ENCODE measurements at regions not wholly inside any gene's neighbourhood (a gene's known extent, or its start where the extent isn't known, plus 50 kb on each side); places are given as distances from the start of the nearest gene placed in this dataset.

DNA sequence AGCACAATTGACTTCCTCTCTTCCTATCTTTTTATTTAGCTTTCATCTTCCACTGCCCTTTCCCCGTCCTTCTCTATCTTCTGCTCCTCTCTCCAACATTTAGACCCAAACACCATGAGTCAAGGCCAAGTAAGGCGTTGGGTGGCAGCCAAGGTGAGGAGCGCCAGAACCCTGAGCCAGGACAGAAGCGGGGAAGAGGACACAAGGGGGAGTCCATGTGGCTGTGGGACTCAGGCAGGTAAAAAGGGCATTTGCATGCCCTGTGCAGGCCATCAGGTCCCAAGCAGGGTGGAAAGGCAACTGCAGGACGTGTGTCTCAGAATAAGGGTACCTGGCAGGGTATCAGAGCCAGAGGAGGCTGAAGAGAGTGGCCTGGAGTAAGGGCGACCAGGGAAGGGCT lies 192.4 kb upstream of the PFKP start:
- TF ChIP-seq, protein P1, sequence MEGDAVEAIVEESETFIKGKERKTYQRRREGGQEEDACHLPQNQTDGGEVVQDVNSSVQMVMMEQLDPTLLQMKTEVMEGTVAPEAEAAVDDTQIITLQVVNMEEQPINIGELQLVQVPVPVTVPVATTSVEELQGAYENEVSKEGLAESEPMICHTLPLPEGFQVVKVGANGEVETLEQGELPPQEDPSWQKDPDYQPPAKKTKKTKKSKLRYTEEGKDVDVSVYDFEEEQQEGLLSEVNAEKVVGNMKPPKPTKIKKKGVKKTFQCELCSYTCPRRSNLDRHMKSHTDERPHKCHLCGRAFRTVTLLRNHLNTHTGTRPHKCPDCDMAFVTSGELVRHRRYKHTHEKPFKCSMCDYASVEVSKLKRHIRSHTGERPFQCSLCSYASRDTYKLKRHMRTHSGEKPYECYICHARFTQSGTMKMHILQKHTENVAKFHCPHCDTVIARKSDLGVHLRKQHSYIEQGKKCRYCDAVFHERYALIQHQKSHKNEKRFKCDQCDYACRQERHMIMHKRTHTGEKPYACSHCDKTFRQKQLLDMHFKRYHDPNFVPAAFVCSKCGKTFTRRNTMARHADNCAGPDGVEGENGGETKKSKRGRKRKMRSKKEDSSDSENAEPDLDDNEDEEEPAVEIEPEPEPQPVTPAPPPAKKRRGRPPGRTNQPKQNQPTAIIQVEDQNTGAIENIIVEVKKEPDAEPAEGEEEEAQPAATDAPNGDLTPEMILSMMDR (IDR thresholded peaks at IDR 0.05; ENCODE audit: unreplicated experiment) = no peak
- H3K27me3 Mint-ChIP-seq = peaks cover 16% of the 10 kb centered on the region
- H3K9me3 Mint-ChIP-seq (ENCODE audit: low read depth) = no peaks in the 10 kb centered on the region
- H3K36me3 Mint-ChIP-seq (ENCODE audit: insufficient read depth) = no peaks in the 10 kb centered on the region
- DNase-seq (ENCODE audit: low spot score, unreplicated experiment) = no peak
- H3K27ac Mint-ChIP-seq = no peak overlapping the region
- no peaks in the 10 kb centered on the region for H3K4me1 Mint-ChIP-seq (ENCODE audit: low read depth)
- no peak overlapping the region for H3K4me3 Mint-ChIP-seq (ENCODE audit: low read depth)

DNA sequence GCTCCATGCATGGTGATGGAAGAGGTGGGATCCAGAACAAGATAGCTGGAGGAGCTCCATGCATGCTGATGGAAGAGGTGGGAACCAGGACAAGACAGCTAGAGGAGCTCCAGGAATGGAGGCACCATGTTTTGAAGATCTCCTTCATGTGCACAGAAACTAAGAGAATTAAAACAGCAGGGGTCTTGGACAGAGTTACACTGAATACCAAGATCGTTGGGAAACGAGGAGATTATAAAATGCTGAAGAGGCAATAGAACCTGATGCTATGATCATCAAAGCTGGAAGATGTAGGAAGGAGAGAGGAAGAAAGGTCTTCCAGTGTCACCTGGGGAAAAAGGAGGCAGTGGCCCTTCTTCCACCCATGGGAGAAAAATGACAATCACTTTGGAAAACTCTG lies 193.6 kb upstream of the PFKP start:
- no peaks in the 10 kb centered on the region for H3K9me3 Mint-ChIP-seq (ENCODE audit: low read depth)

DNA sequence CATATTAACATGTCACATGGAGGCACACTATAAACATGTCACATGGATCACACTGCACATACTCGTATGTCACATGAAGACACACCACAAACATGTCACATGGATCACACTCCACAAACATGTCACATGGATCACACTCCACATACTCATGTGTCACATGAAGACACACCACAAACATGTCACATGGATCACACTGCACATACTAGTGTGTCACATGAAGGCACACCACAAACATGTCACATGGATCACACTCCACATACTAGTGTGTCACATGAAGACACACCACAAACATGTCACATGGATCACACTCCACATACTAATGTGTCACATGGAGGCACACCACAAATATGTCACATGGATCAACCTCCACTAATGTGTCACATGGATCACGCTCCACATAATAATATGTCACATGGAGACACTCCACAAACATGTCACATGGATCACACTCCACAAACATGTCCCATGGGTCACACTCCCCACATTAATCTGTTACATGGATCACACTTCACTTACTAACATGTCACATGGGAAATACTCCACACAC lies 195.6 kb upstream of the PFKP start:
- TF ChIP-seq, protein P1 (IDR thresholded peaks at IDR 0.05; ENCODE audit: unreplicated experiment) = no peak
- Mint-ChIP-seq H3K4me1 (ENCODE audit: low read depth) (no peaks in the 10 kb centered on the region), H3K27ac (no peak overlapping the region), H3K4me3 (ENCODE audit: low read depth) (no peak overlapping the region), H3K27me3 (peaks cover 18% of the 10 kb centered on the region), H3K9me3 (ENCODE audit: low read depth) (no peaks in the 10 kb centered on the region), H3K36me3 (ENCODE audit: insufficient read depth) (no peaks in the 10 kb centered on the region)
- no peak for DNase-seq (ENCODE audit: low spot score, unreplicated experiment)

More for the DNA sequence above, 193.6 kb upstream of the PFKP start:
- Mint-ChIP-seq H3K27me3 (peaks cover 18% of the 10 kb centered on the region), H3K4me3 (ENCODE audit: low read depth) (no peak overlapping the region), H3K27ac (no peak overlapping the region), H3K4me1 (ENCODE audit: low read depth) (no peaks in the 10 kb centered on the region), H3K36me3 (ENCODE audit: insufficient read depth) (no peaks in the 10 kb centered on the region)
- no peak for DNase-seq (ENCODE audit: low spot score, unreplicated experiment)
- TF ChIP-seq, protein P1 (IDR thresholded peaks at IDR 0.05; ENCODE audit: unreplicated experiment) = no peak

DNA sequence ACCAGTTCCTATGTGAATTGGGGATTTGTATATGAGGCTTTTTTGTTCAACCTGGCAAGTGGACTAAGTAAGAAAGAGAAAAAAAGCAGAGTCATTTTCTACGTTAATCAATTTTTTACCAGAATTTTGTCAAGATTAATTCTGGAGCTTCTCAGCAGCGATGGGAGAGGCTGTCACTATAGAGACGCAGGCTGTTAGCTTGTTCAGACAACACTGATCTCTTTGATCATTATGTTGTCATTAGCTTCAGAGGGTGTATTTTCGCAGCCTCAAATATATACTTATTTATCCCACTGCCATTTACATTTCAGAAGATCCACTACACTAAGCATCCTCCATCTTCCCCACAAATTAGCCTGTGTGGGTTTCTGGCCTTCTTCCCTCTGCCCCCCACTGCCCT lies 196.7 kb upstream of the PFKP start:
- no peak overlapping the region for H3K27ac Mint-ChIP-seq
- peaks cover 18% of the 10 kb centered on the region for H3K27me3 Mint-ChIP-seq
- H3K9me3 Mint-ChIP-seq (ENCODE audit: low read depth) = no peaks in the 10 kb centered on the region
- H3K4me3 Mint-ChIP-seq (ENCODE audit: low read depth) = no peak overlapping the region
- no peaks in the 10 kb centered on the region for H3K36me3 Mint-ChIP-seq (ENCODE audit: insufficient read depth)
- TF ChIP-seq, protein P1 (IDR thresholded peaks at IDR 0.05; ENCODE audit: unreplicated experiment) = no peak
- H3K4me1 Mint-ChIP-seq (ENCODE audit: low read depth) = no peaks in the 10 kb centered on the region
- DNase-seq (ENCODE audit: low spot score, unreplicated experiment) = no peak

DNA sequence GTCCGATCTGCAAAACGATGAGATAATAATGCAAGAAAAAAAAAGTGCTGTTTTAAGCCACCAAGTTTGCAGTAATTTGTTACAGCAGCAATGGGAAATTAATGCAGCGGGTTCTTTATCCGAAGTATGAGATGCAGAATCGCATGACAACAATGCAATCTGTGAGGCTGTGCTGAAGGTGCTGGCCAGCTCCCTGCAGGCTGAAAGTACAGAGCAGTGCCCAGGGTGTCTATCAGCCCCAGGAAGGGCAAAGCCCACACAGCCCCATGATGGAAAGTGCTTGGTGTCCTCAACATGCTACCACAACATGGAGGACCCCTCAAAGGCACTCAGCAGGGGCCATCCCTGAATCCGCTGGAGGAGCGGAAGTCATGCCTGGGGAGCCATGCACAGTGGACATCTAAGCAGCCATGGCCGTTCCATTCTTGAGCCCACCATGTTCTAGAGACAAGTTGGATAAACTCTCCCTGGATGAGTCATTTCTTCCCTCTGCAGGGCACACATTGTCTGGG lies 199.5 kb upstream of the PFKP start:
- H3K36me3 Mint-ChIP-seq (ENCODE audit: insufficient read depth) = no peaks in the 10 kb centered on the region
- DNase-seq (ENCODE audit: low spot score, unreplicated experiment) = no peak
- no peak overlapping the region for H3K4me3 Mint-ChIP-seq (ENCODE audit: low read depth)
- peaks cover 10% of the 10 kb centered on the region for H3K27me3 Mint-ChIP-seq
- H3K27ac Mint-ChIP-seq = no peak overlapping the region
- TF ChIP-seq, protein P1 (IDR thresholded peaks at IDR 0.05; ENCODE audit: unreplicated experiment) = no peak
- H3K4me1 Mint-ChIP-seq (ENCODE audit: low read depth) = no peaks in the 10 kb centered on the region
- no peaks in the 10 kb centered on the region for H3K9me3 Mint-ChIP-seq (ENCODE audit: low read depth)
